ENCODE measurements at regions not wholly inside any gene's neighbourhood (a gene's known extent, or its start where the extent isn't known, plus 50 kb on each side); places are given as distances from the start of the nearest gene placed in this dataset.
A peak's percentile ranks its signal among the peaks of the same experiment; 100 is the strongest.

DNA sequence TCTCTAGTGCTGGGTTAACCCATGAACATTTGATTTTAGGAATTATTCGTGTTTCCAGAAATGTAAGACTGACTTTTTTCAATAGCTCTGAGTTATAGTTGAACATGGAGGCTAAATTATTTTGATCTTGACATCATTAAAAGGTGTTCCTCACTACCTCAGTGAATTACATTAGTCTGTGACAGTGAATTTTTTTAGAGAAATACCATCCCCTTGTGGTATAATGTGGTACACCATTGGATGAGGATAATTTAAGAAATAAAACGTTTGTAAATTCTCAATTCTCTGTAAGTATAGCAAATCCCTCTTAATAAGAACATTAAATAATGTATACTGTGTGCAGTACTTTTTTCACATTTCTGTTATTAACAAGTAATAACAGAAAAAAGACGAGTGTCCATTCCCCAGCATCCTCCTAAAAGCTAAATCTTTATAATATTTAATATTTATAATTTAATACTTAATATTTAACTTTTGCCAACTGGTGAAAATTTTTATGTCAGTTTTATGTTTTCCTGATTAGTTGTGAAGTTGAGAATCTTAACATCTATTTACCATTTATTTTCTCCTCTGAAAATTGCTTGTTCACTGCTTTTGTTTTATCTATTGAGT, 70.3 kb upstream of the CWC22 start:
- no peak overlapping the region for H3K27ac ChIP-seq
- no peak for TF ChIP-seq ZFX (IDR thresholded peaks at IDR 0.05)
- TF ChIP-seq, protein P1, sequence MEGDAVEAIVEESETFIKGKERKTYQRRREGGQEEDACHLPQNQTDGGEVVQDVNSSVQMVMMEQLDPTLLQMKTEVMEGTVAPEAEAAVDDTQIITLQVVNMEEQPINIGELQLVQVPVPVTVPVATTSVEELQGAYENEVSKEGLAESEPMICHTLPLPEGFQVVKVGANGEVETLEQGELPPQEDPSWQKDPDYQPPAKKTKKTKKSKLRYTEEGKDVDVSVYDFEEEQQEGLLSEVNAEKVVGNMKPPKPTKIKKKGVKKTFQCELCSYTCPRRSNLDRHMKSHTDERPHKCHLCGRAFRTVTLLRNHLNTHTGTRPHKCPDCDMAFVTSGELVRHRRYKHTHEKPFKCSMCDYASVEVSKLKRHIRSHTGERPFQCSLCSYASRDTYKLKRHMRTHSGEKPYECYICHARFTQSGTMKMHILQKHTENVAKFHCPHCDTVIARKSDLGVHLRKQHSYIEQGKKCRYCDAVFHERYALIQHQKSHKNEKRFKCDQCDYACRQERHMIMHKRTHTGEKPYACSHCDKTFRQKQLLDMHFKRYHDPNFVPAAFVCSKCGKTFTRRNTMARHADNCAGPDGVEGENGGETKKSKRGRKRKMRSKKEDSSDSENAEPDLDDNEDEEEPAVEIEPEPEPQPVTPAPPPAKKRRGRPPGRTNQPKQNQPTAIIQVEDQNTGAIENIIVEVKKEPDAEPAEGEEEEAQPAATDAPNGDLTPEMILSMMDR (conservative IDR thresholded peaks at IDR 0.05), result peak; percentile 95

DNA sequence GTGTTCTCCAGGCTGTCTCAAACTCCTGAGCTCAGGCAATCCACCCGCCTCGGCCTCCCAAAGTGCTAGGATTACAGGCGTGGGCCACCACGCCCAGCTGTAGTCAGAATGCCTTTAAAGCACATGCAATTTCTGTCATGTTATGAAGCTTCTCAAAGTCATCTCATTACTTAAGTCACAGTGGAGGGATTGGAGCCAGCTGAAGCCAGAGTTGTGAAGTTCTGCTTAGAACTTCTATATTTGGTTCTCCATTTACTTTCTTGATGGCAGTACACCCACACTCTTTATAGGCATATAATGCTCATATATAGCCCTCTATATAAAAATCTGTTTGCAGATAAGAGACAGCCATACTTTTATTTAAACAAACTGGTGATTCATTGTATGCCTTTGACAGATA, 68.8 kb upstream of the CWC22 start:
- no peak for TF ChIP-seq ZFX (IDR thresholded peaks at IDR 0.05)
- TF ChIP-seq, protein P1 (conservative IDR thresholded peaks at IDR 0.05), result no peak
- no peak overlapping the region for H3K27ac ChIP-seq

DNA sequence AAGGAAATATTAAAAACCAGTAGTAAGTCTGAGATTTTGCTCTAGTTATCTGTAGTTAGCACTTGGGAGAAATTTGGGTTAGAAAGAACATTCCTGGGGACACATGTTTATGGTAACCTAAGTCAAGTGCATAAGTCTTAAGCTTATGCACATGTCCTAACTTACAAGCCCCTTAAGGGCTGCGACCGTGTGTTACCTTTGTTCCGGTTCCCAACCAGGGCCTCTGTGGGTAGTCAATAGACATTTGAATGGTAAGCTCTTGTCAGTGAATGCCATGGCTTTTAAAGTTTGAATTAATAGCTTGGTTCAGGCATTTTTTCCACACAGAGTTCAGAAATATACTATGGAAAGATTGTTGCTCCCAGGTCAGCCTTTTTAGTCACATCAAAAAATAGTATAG, 64.7 kb upstream of the CWC22 start:
- no peak overlapping the region for H3K27ac ChIP-seq
- no peak for TF ChIP-seq ZFX (IDR thresholded peaks at IDR 0.05)
- TF ChIP-seq, protein P1 (conservative IDR thresholded peaks at IDR 0.05), result no peak

DNA sequence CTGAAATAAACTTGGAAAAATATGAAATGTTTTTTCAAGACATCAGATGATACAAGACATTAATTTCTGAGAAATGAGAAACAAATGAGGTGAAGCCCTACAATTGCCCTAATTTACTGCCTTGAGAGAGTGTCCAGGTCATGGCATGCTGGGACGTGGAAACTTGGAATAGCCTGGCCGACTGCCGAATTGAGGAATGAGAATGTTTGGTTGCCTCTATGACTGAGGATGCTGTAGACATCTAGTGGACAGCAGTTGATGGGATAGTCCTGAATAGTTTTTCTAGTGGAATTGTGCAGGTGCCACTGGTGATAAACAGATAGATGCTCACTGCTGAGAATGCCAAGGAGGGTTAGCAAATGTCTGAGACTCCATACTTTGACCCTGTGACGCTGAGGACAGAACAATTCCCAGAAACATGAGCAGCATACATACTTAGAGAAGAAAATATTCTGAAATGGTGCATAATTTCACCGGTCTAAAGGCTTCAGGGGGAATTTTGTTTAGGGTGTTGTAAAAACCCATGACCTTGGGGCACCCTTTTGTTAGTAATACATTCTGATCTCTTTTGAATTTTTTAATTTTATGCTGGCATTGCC, 56.5 kb upstream of the CWC22 start:
- no peak overlapping the region for H3K27ac ChIP-seq
- no peak for TF ChIP-seq ZFX (IDR thresholded peaks at IDR 0.05)
- TF ChIP-seq, protein P1 (conservative IDR thresholded peaks at IDR 0.05), result no peak

DNA sequence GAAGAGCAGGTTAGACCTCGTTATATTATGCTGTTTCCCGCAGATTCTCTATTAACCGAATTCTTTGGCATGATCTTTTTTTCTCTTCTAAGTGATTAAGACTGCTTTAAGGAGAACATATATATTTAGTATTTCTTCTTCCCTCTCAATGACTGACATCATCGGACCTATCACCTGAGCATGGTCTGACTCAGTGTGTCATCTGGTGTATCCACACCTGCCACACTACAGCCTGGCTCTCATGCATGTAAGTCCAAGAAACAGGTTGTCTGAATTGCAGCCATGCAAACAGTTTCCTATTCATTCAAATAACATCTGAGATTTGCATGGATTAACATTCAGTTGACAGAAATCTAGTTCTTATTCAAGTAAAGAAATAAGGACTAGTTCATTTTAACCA, 55.1 kb upstream of the CWC22 start:
- no peak overlapping the region for H3K27ac ChIP-seq
- TF ChIP-seq ZFX (IDR thresholded peaks at IDR 0.05), result no peak

DNA sequence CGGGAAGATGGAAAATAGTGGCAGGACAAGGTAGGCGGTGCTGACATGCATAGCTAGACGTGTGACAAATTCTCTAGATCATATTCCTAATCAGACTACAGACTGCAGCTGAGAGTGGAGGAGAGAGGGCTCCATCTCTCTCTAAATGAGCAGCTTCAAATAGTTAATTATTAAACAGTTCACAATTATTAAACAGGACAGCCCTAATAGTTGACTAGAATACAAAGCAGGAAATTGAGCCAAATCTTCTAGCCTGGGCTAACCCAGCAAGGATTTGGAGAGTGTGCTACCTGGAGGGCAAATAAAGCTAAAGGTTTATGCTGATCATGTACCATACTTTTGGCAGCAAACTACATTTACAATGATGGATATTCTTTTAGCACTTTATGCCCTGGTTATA, 54.4 kb upstream of the CWC22 start:
- H3K27ac ChIP-seq, result no peak overlapping the region
- TF ChIP-seq, protein P1 (conservative IDR thresholded peaks at IDR 0.05), result no peak
- no peak for TF ChIP-seq ZFX (IDR thresholded peaks at IDR 0.05)

DNA sequence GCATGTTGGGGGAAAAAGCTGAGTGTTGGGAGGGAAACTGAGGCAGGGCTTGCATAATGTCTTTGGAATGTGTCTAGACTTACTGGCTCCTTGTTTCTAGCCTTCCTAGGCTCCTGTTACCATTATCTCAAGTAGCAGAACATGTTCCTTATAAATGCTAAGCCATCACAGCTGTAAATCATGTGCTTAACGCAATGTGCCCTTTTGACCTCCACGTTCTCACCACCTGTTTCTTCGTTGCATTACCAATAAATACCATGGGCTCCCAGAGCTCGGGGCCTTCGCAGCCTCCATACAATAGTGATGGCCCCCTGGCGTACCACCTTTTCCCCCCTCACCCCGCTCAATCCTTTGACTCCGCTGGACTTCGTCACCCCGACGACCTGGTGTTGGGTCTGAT, 54.0 kb upstream of the CWC22 start:
- TF ChIP-seq, protein P1 (conservative IDR thresholded peaks at IDR 0.05), result no peak
- no peak for TF ChIP-seq ZFX (IDR thresholded peaks at IDR 0.05)
- no peak overlapping the region for H3K27ac ChIP-seq

DNA sequence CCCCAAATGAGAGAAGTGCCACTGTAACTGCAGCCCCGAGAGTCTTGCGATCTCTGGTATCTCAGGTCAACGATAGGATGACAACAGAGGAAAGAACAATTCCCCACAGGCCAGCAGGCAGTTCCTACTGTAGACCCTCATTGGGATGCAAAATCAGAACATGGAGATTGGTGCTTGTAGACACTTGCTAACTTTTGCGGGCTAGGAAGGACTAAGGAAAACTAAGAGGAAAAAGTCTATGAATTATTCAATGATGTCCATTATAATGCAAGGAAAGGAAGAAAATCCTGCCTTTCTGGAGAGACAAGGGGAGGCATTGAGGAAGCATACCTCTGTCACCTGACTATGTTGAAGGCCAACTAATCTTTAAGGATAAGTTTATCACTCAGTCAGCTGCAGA, 51.9 kb upstream of the CWC22 start:
- no peak overlapping the region for H3K27ac ChIP-seq

More for the DNA sequence above, 51.9 kb upstream of the CWC22 start:
- TF ChIP-seq, protein P1 (conservative IDR thresholded peaks at IDR 0.05), result no peak
- TF ChIP-seq ZFX (IDR thresholded peaks at IDR 0.05), result no peak

All from C4-2B (cell line).